Activated CD4-positive, alpha-beta memory T cell treated with anti-CD3 and anti-CD28 coated beads, Interleukin-2, amount 10 ng/mL, durations not matched to agents 7 days and 5 days (primary cell): ENCODE measurements at regions not wholly inside any gene's neighbourhood (a gene's known extent, or its start where the extent isn't known, plus 50 kb on each side); places are given as distances from the start of the nearest gene placed in this dataset.
A peak's percentile ranks its signal among the peaks of the same experiment; 100 is the strongest.

ENCODE experiments used
- CTCF ChIA-PET: fragments of 350-600 bp; sonication (Branson Sonifier 250); formaldehyde crosslinking; loops from one replicate; lab custom pipeline; 2021; ENCODE audit warnings: antibody characterized with exemption, inconsistent platforms; lab: Charles Lee
- POLR2A ChIA-PET: fragments of 350-600 bp; sonication (Branson Sonifier 250); formaldehyde crosslinking; loops from one replicate; lab custom pipeline; 2021; ENCODE audit warnings: antibody characterized with exemption; lab: Charles Lee
- DNase-seq: peaks from one replicate; pipeline ENCODE4 v3.0.0-alpha.2; 2020
- H3K27ac Mint-ChIP-seq: one replicate; pipeline ENCODE4 v1.8.0; 2021; ENCODE audit warnings: mild to moderate bottlenecking, mixed read lengths
- H3K27me3 Mint-ChIP-seq: one replicate; pipeline ENCODE4 v1.8.0; 2021; ENCODE audit warnings: mixed read lengths
- H3K36me3 Mint-ChIP-seq: one replicate; pipeline ENCODE4 v1.8.0; 2021; ENCODE audit warnings: low read depth, mixed read lengths
- H3K4me1 Mint-ChIP-seq: one replicate; pipeline ENCODE4 v1.8.0; 2021; ENCODE audit warnings: mixed read lengths
- H3K4me3 Mint-ChIP-seq: one replicate; pipeline ENCODE4 v1.8.0; 2021; ENCODE audit warnings: mild to moderate bottlenecking, mixed read lengths
- H3K9me3 Mint-ChIP-seq: one replicate; pipeline ENCODE4 v1.8.0; 2021; ENCODE audit warnings: mixed read lengths

DNA sequence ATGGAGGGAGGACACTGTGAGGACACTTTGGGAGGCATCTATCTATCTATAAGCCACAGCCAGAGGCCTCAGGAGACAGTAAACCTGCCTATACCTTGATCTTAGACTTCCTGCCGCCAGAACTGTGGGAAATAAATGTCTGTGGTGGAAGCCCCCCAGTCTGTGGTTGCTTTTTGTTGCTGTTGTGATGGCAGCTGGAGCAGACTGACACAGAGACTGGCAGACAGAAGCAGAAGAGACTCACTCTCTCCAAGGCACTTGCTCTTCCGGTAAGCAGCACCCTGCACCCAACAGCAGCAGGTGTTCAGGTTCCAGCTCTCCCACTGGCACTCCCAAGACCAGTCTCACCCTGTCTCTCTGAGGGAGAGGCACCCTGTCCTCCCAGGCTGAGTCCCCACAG, 297.6 kb downstream of the TTLL7 start:
- Mint-ChIP-seq H3K27me3 (peaks cover 2% of the 10 kb centered on the region), H3K4me3 (no peak overlapping the region), H3K36me3 (no peaks in the 10 kb centered on the region), H3K27ac (no peak overlapping the region), H3K4me1 (no peaks in the 10 kb centered on the region), H3K9me3 (peaks cover 5% of the 10 kb centered on the region)
- no peak for DNase-seq
- POLR2A ChIA-PET, result no interaction called here
- CTCF ChIA-PET, result no interaction called here

DNA sequence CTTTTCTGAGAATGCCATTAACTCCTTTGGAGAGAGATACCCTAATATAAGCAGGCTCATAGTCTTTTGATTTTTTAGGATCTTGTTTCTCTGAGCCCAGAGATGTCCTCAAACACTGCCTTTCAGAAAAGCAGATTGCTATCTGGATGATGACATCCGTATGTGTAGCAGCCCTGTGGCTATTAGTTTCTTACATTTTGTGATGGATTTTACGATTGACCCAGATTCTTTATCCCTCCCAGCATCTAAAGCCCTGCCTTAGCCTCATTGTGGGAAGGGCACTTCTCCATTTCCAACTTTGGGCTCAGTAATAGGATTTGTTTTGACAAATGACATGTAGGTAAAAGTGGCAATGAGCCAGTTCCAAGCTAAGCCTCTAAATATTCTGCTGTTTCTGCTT, 300.3 kb downstream of the TTLL7 start:
- POLR2A ChIA-PET, result no interaction called here
- no peak overlapping the region for H3K4me3 Mint-ChIP-seq
- CTCF ChIA-PET, result no interaction called here

DNA sequence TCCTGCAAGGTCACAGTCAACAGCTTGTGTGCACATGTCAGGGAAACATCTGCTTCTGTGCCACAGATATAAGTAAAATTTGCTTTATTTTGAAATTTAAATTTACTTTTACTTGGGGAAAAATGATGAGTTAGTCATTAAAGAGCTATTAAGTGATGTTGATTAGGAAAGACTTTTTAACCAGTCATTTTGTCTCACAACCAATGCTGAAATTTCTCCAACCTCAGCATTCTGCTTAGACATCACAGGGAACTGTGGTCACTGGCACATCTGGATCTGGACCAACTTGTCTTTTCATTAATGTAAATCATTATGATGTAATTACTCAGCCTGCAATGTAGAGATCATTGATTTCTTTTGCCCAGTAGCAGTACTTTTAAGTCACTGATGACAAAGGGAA, 301.0 kb downstream of the TTLL7 start:
- peaks cover 2% of the 10 kb centered on the region for H3K27me3 Mint-ChIP-seq

More for the DNA sequence above, 300.3 kb downstream of the TTLL7 start:
- H3K36me3 Mint-ChIP-seq, result no peaks in the 10 kb centered on the region
- no peaks in the 10 kb centered on the region for H3K4me1 Mint-ChIP-seq
- peaks cover 2% of the 10 kb centered on the region for H3K27me3 Mint-ChIP-seq
- DNase-seq, result no peak
- peaks cover 5% of the 10 kb centered on the region for H3K9me3 Mint-ChIP-seq
- no peak overlapping the region for H3K27ac Mint-ChIP-seq

DNA sequence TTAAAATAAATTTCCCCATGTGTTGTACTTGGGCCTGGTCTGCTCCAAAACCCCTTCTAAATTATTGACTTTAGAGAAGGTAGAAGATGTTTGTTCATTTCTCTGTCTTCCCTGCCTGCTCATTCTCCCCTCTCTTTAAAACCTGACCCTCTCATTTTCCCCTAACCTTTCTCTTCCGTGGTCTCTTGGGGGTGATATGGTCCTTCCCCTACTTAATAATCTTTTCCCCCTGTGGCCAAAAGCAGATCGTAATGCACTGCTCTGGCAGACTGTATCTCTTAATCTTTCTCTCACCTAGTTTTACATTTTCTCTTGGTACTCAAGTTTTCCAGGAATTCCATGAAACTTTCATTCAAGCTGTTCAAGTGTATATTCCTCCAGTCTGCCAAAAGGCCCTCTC, 301.7 kb downstream of the TTLL7 start:
- H3K4me3 Mint-ChIP-seq, result no peak overlapping the region
- peaks cover 2% of the 10 kb centered on the region for H3K27me3 Mint-ChIP-seq
- ChIA-PET POLR2A (no interaction called here), CTCF (no interaction called here)
- DNase-seq, result no peak
- H3K4me1 Mint-ChIP-seq, result peaks cover 4% of the 10 kb centered on the region
- no peaks in the 10 kb centered on the region for H3K36me3 Mint-ChIP-seq
- H3K27ac Mint-ChIP-seq, result no peak overlapping the region
- H3K9me3 Mint-ChIP-seq, result peaks cover 5% of the 10 kb centered on the region

More for the DNA sequence above, 301.0 kb downstream of the TTLL7 start:
- Mint-ChIP-seq H3K4me3 (no peak overlapping the region), H3K9me3 (peaks cover 5% of the 10 kb centered on the region), H3K36me3 (no peaks in the 10 kb centered on the region), H3K27ac (no peak overlapping the region), H3K4me1 (peaks cover under 1% of the 10 kb centered on the region)
- POLR2A ChIA-PET, result no interaction called here
- CTCF ChIA-PET, result no interaction called here
- DNase-seq, result no peak

DNA sequence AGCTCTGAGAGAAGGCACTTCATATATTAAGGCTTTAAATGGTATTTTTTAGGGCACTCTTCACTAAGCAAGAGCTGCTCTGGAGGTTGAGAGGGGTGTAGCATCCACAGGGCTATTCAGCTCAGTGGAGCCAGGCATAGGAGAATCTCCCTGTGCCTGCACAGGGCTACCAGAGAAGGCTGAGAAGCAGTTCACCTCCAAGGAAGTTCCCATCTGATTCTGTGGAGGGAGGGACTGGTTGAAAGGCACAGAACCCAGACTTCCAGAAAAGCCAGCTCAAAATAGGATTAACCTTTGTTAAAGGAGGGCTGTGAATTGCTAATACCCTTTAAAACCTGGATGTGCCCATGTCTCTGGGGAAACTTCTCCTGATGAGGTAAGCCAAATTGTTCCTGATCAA, 304.5 kb downstream of the TTLL7 start:
- peaks cover 8% of the 10 kb centered on the region for H3K9me3 Mint-ChIP-seq
- ChIA-PET CTCF (no interaction called here), POLR2A (no interaction called here)
- H3K27me3 Mint-ChIP-seq, result peaks cover 4% of the 10 kb centered on the region
- H3K36me3 Mint-ChIP-seq, result no peaks in the 10 kb centered on the region
- no peak overlapping the region for H3K27ac Mint-ChIP-seq
- peaks cover 4% of the 10 kb centered on the region for H3K4me1 Mint-ChIP-seq
- DNase-seq, result no peak
- H3K4me3 Mint-ChIP-seq, result no peak overlapping the region

DNA sequence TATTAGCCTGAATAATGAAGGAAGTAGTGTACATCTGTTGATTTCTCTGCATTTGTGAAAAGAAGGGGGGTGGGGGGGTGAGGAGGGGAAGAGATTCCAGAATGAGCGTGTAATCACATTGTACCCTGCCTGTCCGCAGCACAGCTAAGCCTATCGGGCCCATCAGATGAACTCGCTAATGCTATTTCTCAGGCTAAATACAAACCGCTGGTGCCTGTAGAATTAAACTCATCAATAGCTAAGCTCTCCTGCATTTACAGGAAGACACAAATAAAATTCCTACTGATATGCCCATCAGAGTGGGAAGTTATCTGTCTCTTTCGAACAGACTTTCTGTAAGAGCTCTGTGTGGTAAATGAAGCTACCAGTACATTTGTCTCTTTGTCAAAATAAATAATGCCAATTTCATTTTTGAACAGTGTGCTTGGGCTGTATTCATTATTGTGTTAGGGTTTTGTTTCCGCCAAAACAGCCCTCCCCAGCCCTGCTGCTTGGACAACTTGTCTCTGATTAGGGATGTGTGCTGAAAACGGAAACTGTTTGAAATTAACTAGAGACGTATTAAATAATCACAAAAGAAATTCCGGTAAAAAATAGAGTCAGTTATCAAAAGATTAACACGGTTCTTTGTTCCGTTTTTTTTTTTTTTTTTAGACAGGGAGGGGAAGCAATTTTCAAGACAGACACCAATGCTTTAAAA, 305.4 kb downstream of the TTLL7 start:
- no peak overlapping the region for H3K27ac Mint-ChIP-seq
- POLR2A ChIA-PET, result no interaction called here
- CTCF ChIA-PET, result no interaction called here
- no peak overlapping the region for H3K4me3 Mint-ChIP-seq
- H3K27me3 Mint-ChIP-seq, result peaks cover 3% of the 10 kb centered on the region
- H3K4me1 Mint-ChIP-seq, result peaks cover 4% of the 10 kb centered on the region
- no peaks in the 10 kb centered on the region for H3K36me3 Mint-ChIP-seq
- DNase-seq, result no peak
- H3K9me3 Mint-ChIP-seq, result peaks cover 5% of the 10 kb centered on the region

DNA sequence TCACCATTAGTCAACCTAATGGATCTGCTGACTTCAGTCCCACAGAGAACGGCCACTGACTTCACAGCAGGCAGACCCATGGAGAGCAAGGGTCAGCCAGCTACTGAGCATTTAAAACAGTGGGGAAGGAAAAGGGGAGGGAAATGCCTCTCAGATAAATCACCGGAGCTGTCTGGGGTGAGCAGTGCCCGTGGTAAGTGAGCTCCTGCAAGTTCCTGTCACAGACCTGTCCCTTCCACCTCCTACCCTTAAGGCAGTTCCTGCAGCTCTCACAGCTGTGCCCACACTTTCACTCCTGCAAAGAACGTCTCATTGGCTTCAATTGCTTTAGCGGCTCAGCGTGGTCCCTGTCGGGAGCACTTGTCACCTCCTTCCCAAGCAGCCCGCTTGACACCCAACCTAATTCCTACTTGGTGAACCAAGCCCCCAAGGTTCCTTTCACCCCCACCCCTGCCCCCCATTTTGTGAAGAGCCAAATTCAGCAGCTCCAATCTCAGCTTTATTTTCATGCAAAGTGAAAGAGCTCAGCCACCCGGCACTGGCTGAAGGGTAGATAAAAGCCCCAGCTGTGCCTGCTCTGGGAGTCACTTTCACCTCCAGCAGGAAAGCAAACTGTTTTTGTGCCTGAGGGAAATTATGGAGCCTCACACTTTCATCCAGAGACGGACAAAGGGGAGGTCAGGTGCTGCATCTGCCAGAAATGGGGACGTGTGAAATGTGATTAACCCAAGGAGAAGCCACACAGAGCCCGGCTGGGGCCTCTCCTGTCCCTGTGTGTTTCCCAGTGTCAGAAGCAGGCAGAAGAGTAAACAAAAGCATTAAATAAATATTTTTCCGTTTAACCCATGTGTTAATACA, 306.2 kb downstream of the TTLL7 start:
- CTCF ChIA-PET, result no interaction called here
- DNase-seq, result no peak
- H3K27ac Mint-ChIP-seq, result no peak overlapping the region
- H3K27me3 Mint-ChIP-seq, result peaks cover 3% of the 10 kb centered on the region
- POLR2A ChIA-PET, result no interaction called here
- peaks cover 5% of the 10 kb centered on the region for H3K9me3 Mint-ChIP-seq
- peaks cover 4% of the 10 kb centered on the region for H3K4me1 Mint-ChIP-seq
- H3K4me3 Mint-ChIP-seq, result peak overlapping the region; percentile 49
- H3K36me3 Mint-ChIP-seq, result no peaks in the 10 kb centered on the region

DNA sequence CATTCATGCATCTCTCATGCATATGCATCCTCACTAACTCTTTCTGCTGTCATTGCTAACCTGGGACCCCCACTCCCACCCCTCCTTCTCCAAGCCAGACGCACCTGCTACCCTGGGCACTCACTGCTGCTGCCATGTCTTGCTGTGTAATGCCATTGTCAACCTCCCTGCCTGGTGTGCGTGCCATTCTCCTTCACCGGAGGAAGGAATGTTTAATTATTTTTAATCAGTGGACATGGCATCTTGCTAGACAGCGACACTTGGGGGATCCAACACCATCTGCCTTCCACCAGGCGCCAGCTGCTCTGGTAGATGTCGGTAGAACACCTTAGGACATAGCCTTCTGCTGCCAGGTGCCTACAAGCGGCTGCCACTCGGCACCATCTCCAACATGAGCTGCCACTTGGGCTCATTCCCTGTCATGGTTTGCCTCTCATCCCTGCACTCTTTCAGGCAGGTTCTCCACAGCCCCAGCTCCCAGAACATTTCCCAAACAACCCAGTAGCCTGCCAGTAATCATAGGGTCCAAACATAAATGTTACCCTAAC, 306.9 kb downstream of the TTLL7 start:
- H3K9me3 Mint-ChIP-seq, result peaks cover 5% of the 10 kb centered on the region
- ChIA-PET CTCF (no interaction called here), POLR2A (no interaction called here)
- H3K27me3 Mint-ChIP-seq, result peaks cover 3% of the 10 kb centered on the region
- no peak for DNase-seq
- H3K4me3 Mint-ChIP-seq, result no peak overlapping the region
- no peaks in the 10 kb centered on the region for H3K36me3 Mint-ChIP-seq
- peaks cover 4% of the 10 kb centered on the region for H3K4me1 Mint-ChIP-seq
- no peak overlapping the region for H3K27ac Mint-ChIP-seq

DNA sequence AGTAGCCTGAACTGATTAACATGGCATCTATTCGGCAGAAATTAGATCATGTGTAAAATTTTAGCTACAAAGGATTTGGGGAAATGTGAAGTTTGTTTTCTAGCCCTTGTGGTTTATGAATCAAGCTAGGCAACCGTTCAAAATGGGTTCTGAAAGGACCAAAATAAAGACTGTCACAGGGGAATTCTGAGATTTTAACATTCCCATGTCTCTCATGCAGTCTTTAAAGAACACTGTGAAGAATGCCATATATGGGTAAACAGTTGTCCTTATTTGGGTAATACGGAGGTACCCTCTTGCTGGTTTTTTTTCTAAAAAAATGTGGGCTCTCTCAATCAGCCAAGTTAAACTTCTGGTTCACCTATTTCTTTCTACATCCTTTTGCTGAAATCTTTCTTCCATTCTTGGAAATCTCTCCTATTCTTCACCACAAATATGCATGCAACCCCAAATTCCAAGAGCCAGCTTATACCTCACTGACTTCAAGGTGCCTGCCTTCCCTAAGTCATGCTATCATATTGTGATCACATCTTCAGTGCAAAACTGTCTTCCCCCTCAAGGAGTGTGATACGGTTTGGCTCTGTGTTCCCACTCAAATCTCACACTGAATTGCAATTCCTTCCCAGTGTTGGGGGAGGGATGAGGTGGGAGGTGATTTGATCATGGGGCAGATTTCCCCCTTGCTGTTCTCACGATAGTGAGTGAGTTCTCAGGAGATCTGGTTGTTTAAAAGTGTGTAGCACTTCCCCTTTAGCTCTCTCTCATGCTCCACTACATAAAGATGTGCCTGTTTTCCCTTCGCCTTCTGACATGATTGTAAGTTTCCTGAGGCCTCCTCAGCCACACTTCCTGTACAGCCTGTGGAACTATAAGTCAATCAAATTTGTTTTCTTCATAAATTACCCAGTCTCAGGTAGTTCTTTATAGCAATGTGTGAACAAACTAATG, 308.7 kb downstream of the TTLL7 start:
- POLR2A ChIA-PET, result no interaction called here
- Mint-ChIP-seq H3K27me3 (peaks cover 3% of the 10 kb centered on the region), H3K27ac (no peak overlapping the region), H3K9me3 (peaks cover 5% of the 10 kb centered on the region), H3K4me1 (peaks cover 4% of the 10 kb centered on the region), H3K4me3 (no peak overlapping the region), H3K36me3 (no peaks in the 10 kb centered on the region)
- CTCF ChIA-PET, result no interaction called here
- DNase-seq, result no peak

DNA sequence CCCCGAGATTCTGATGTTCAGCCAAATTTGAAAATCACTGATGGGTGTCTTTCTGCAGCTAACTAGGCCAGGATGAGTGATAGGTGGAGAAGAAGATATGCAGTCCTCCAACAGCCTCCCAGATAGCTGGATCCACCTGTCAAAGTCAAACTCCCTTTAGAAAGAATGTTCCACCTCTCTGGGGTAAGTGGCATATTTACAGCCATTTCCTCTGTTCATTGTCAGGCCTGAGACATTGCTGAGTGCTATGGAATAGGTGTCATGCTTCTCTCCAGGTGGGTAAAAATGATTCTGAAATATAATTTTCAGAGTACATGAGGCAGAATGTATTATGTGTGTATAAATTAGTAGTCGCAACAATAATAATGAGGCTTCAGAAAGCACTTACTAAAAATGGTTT, 316.8 kb downstream of the TTLL7 start:
- CTCF ChIA-PET, result no interaction called here
- no peaks in the 10 kb centered on the region for H3K36me3 Mint-ChIP-seq
- no peak overlapping the region for H3K4me3 Mint-ChIP-seq

DNA sequence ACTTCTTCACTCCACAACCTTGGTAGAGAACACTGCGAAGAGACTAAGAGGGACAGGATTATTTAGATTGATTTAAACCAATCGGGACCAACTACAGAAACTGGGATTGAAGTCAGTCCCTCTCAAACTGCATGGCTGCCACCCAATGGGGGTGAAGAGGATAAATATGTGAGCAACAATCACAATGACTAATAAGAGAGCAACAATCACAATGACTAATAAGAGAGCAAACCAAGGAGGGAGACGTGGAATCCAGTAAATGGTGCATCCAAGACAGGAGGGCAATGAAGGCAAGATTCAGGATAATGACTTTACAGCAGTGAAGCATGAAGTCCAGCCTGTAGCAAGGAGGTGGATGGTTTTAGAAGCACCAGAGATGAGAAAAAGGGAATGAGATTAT, 322.8 kb downstream of the TTLL7 start:
- Mint-ChIP-seq H3K27ac (no peak overlapping the region), H3K9me3 (no peaks in the 10 kb centered on the region), H3K27me3 (no peaks in the 10 kb centered on the region), H3K36me3 (no peaks in the 10 kb centered on the region), H3K4me1 (no peaks in the 10 kb centered on the region), H3K4me3 (no peak overlapping the region)
- no peak for DNase-seq
- ChIA-PET CTCF (no interaction called here), POLR2A (no interaction called here)

More for the DNA sequence above, 316.8 kb downstream of the TTLL7 start:
- DNase-seq, result no peak
- Mint-ChIP-seq H3K27me3 (no peaks in the 10 kb centered on the region), H3K9me3 (no peaks in the 10 kb centered on the region), H3K27ac (no peak overlapping the region), H3K4me1 (no peaks in the 10 kb centered on the region)
- POLR2A ChIA-PET, result no interaction called here

DNA sequence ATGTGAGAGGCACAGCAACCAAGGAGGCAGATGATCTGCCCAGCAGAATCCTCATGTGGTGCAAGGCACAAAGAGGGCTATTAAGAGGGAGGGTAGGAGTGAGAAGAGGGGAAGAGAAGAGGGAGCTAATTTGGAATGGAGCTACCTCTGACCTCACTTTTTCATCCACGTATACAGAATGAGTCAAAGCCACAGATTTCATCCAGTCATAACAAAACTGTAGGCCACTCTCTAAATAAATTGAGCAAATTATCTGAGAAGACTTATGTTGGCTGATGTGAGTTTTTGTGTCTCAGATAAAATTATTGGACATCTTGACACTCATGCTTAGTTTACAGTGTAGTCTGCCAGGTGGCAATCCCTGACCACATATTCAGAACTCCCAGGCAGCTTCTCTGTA, 325.6 kb downstream of the TTLL7 start:
- H3K4me3 Mint-ChIP-seq, result no peak overlapping the region
- ChIA-PET CTCF (no interaction called here), POLR2A (no interaction called here)
- no peaks in the 10 kb centered on the region for H3K4me1 Mint-ChIP-seq
- H3K27ac Mint-ChIP-seq, result no peak overlapping the region
- no peak for DNase-seq
- no peaks in the 10 kb centered on the region for H3K27me3 Mint-ChIP-seq
- H3K36me3 Mint-ChIP-seq, result no peaks in the 10 kb centered on the region
- peaks cover 5% of the 10 kb centered on the region for H3K9me3 Mint-ChIP-seq

DNA sequence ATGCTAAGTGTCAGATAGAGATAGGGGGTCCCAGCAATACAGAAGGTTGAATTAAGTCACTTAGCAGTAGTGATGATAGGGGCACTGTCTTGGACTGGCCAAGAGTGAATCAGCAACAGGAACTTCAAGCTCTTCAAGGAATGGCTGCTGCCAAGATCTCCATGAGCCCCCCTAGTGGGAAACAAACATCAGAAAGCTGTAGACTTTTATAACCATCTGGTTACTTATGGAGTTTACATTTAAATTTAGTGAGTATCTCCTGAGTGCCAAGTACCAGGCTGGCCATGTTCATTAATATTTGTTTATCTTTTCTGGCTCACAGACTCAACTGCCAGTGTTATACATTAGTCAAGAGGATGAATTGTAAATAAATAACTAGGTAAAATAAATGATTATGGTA, 327.3 kb downstream of the TTLL7 start:
- no peaks in the 10 kb centered on the region for H3K4me1 Mint-ChIP-seq
- DNase-seq, result no peak
- H3K4me3 Mint-ChIP-seq, result no peak overlapping the region
- no peaks in the 10 kb centered on the region for H3K36me3 Mint-ChIP-seq
- peaks cover 5% of the 10 kb centered on the region for H3K9me3 Mint-ChIP-seq
- POLR2A ChIA-PET, result no interaction called here
- CTCF ChIA-PET, result no interaction called here
- no peaks in the 10 kb centered on the region for H3K27me3 Mint-ChIP-seq
- H3K27ac Mint-ChIP-seq, result no peak overlapping the region
